GM23248 (cell line): ENCODE measurements at regions not wholly inside any gene's neighbourhood (a gene's known extent, or its start where the extent isn't known, plus 50 kb on each side); places are given as distances from the start of the nearest gene placed in this dataset.

Experiments used
- EZH2 ChIP-seq: fragments of 200-600 bp; sonication (generic); IDR thresholded peaks from 2 replicates; pipeline ENCODE4 v1.6.1; 2018; ENCODE audit warnings: antibody characterized with exemption, mild to moderate bottlenecking; ENCODE audit not compliant: insufficient read depth, poor library complexity, severe bottlenecking
- EZH2phosphoT487 ChIP-seq: fragments of 200-600 bp; sonication (generic); IDR thresholded peaks from 2 replicates; pipeline ENCODE4 v1.6.1; 2018; ENCODE audit warnings: antibody characterized with exemption, moderate library complexity, mild to moderate bottlenecking, low read depth; ENCODE audit not compliant: insufficient read depth

- TF ChIP-seq EZH2phosphoT487 (no peak), EZH2 (no peak)
Observed at GRCh38 chr4:147418226-147418625, 62.7 kb upstream of the EDNRA start.
